H7 (cell line): ENCODE measurements at regions not wholly inside any gene's neighbourhood (a gene's known extent, or its start where the extent isn't known, plus 50 kb on each side); places are given as distances from the start of the nearest gene placed in this dataset.

Experiments
- DNase-seq: peaks from one replicate; pipeline ENCODE4 v3.0.0; 2012
- H3K27me3 ChIP-seq: 2 replicates; pipeline ENCODE4 v1.6.0; 2011; ENCODE audit warnings: mild to moderate bottlenecking, low read length; ENCODE audit not compliant: control insufficient read depth, insufficient read depth
- H3K36me3 ChIP-seq: replicated peaks from 2 replicates; pipeline ENCODE4 v1.5.1; 2011; ENCODE audit warnings: low read length; ENCODE audit not compliant: control insufficient read depth, insufficient read depth
- H3K4me3 ChIP-seq: 2 replicates; pipeline ENCODE4 v1.5.1; 2011; ENCODE audit warnings: low read depth, mild to moderate bottlenecking, control low read depth, low read length, moderate library complexity; ENCODE audit not compliant: insufficient read depth

- no peak overlapping the region for H3K4me3 ChIP-seq
- no peaks in the 10 kb centered on the region for H3K36me3 ChIP-seq
- DNase-seq = no peak
- H3K27me3 ChIP-seq = peaks cover 7% of the 10 kb centered on the region
Observed at GRCh38 chr6:144896871-144897270, 611.7 kb downstream of the UTRN start.

DNA sequence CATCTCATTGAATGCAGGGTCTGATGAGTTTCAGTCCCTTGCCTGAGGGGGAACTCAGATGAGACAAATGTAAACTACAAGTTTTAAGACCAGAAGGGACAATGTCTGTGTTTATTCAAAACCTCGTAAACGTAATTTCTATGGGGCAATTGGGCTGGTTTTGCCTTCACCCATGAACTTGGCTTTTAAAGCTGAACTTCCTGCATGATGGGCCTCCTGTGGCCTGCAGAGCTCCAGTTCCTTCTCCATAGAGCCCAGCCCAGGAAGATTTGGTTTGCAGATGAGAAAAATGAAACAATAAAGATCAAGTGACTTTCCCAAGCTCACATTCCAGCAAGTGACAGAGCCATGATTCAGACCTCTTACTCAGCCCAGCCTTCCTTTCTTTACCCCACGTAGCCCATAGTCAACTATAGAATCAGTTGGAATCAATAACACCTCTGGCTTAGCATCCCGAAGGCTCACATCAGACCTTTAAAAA is 612.3 kb downstream of the UTRN start:
- no peak for DNase-seq
- Histone ChIP-seq H3K36me3 (no peaks in the 10 kb centered on the region), H3K27me3 (peaks cover 7% of the 10 kb centered on the region), H3K4me3 (no peak overlapping the region)

GRCh38 chr6:144898052-144898689 is 613.0 kb downstream of the UTRN start:
- no peaks in the 10 kb centered on the region for H3K36me3 ChIP-seq
- no peak for DNase-seq
- no peak overlapping the region for H3K4me3 ChIP-seq
- peaks cover 7% of the 10 kb centered on the region for H3K27me3 ChIP-seq

GRCh38 chr6:144898741-144899140 is 613.6 kb downstream of the UTRN start:
- DNase-seq = no peak
- H3K36me3 ChIP-seq = no peaks in the 10 kb centered on the region

DNA sequence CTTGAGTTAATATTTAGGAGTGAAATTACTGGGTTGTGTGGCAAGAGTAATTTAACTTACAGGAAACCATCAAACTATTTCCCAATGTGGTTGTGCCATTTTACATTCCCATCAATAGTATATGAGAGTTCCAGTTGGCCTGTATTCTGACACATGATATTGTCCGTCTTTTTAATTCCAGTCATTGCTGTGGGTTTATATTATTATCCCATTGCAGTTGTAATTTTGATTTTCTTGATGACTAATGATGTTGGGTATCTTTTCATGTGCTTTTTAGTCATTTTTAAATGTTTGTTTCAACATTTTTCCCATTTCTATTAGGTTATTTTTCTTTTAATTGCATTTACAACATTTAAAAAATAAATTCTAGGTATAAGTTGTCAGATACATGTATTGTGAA is 614.0 kb downstream of the UTRN start:
- no peaks in the 10 kb centered on the region for H3K36me3 ChIP-seq
- peaks cover 7% of the 10 kb centered on the region for H3K27me3 ChIP-seq
- no peak overlapping the region for H3K4me3 ChIP-seq
- no peak for DNase-seq

More at GRCh38 chr6:144898741-144899140, 613.6 kb downstream of the UTRN start:
- H3K4me3 ChIP-seq = no peak overlapping the region
- peaks cover 7% of the 10 kb centered on the region for H3K27me3 ChIP-seq

- no peak for DNase-seq
- Histone ChIP-seq H3K36me3 (no peaks in the 10 kb centered on the region), H3K27me3 (no peaks in the 10 kb centered on the region), H3K4me3 (no peak overlapping the region)
Observed at GRCh38 chr6:144901412-144901811, 616.3 kb downstream of the UTRN start.

DNA sequence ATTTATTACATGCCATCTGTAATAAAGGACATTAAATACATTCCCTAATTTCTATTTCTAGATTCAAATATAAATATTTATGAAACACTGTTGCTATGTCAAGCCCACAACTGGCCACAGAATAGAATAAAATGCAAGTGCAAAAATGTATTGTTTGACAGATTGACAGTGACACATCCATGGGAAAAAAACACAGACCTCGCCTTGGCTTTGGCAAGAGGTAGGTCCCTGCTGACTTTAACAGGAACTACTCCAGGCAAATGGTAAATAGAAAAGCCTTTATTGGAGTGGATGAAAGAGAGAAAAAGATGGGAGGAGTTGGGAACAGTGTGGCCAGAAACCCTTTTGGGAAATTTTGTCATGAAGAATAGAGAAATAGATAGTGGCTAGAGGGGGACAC is 622.9 kb downstream of the UTRN start:
- H3K36me3 ChIP-seq = no peaks in the 10 kb centered on the region
- no peaks in the 10 kb centered on the region for H3K27me3 ChIP-seq
- H3K4me3 ChIP-seq = no peak overlapping the region
- DNase-seq = no peak

DNA sequence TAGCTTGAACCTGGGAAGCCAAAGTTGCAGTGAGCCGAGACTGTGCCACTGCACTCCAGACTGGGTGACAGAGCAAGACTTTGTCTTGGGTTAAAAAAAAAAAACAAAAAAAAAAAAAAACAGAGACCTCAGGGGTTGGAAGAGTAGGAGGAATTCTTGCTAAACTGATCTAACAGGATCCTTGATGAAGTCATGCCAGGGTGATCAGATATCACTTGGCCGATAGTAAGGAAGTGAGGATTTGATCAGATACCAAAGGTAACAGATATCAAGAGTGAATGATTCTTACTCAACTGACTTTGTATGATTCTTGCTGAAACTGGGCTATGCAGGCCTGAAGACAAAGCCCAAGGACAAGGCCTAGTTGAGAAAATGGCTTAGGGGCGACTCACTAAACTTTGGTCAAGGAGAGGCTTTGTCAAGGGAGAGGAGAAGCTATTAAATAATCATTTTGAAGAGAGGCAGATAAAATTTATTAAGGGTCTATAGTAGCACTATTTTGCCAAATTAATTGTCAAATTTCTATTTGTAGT is 624.7 kb downstream of the UTRN start:
- Histone ChIP-seq H3K36me3 (no peaks in the 10 kb centered on the region), H3K4me3 (no peak overlapping the region), H3K27me3 (no peaks in the 10 kb centered on the region)
- DNase-seq = no peak

DNA sequence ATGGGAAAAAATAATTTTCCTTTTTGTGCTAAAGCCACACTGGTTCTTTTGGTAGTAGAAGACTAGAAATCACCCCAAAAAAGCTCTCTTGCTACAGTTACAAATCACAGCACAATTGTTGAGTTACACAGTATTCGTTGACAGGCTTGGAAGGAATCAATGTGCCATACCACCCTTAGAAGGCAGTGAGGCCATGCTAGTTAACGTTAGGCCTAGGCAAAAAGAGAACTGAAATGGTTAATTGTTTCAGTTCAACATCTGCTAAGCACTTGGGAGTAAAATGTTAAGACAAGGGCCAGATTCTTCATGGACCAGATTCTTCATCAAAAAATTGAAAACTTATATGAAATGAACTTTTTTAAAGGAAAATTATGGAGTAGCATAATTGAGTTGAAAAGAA is 626.2 kb downstream of the UTRN start:
- H3K36me3 ChIP-seq = no peaks in the 10 kb centered on the region
- no peak for DNase-seq
- H3K27me3 ChIP-seq = no peaks in the 10 kb centered on the region
- no peak overlapping the region for H3K4me3 ChIP-seq

DNA sequence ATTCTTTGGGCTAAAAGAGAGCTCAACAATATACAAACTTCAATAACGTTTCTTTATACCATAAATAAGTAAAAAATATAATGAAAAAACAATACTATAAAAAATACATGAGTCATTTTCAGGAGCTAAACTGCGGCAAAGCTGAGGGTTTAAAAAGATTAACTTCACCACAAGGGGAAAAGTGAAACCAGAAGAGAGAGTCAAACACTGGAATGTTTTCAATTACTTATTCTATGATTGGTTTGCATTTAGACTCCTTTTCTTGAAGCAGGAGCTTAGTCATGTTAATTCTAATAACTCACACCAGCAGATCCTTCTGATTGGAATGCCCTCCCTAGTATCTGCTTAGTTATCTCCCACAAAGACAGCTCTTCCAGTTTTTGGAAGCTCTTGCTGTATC is 627.3 kb downstream of the UTRN start:
- no peaks in the 10 kb centered on the region for H3K36me3 ChIP-seq
- no peak for DNase-seq

GRCh38 chr6:144918073-144918472 is 632.9 kb downstream of the UTRN start:
- Histone ChIP-seq H3K4me3 (no peak overlapping the region), H3K36me3 (no peaks in the 10 kb centered on the region), H3K27me3 (no peaks in the 10 kb centered on the region)
- no peak for DNase-seq

More for the DNA sequence above, 627.3 kb downstream of the UTRN start:
- no peaks in the 10 kb centered on the region for H3K27me3 ChIP-seq
- H3K4me3 ChIP-seq = no peak overlapping the region

DNA sequence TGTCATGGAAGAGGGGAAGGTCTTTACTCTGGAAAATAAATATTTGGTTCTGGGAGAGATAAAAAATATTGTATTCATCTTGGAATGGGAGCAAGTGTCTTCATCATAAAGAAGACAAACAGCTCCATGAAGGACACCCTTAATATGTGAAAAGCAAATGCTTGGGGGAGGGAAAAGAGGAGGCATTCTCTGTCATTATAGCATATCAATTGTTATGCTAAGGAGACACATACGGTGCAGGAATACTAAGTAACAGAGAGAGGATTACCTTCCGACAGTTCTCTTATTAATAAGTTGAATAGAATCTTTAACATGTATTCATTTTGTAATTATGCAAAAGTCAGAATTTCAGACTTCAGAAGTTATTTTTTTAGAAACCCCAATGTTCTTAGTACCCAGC is 634.4 kb downstream of the UTRN start:
- Histone ChIP-seq H3K4me3 (no peak overlapping the region), H3K36me3 (no peaks in the 10 kb centered on the region), H3K27me3 (no peaks in the 10 kb centered on the region)
- no peak for DNase-seq

- DNase-seq = no peak
- no peak overlapping the region for H3K4me3 ChIP-seq
- no peaks in the 10 kb centered on the region for H3K36me3 ChIP-seq
Observed at GRCh38 chr6:144920391-144920961, 635.3 kb downstream of the UTRN start.

GRCh38 chr6:144921206-144921975 is 636.3 kb downstream of the UTRN start:
- H3K27me3 ChIP-seq = no peaks in the 10 kb centered on the region
- no peak for DNase-seq
- no peak overlapping the region for H3K4me3 ChIP-seq
- no peaks in the 10 kb centered on the region for H3K36me3 ChIP-seq

More at GRCh38 chr6:144920391-144920961, 635.3 kb downstream of the UTRN start:
- H3K27me3 ChIP-seq = no peaks in the 10 kb centered on the region
